ENCODE measurements at regions not wholly inside any gene's neighbourhood (a gene's known extent, or its start where the extent isn't known, plus 50 kb on each side); places are given as distances from the start of the nearest gene placed in this dataset.

DNA sequence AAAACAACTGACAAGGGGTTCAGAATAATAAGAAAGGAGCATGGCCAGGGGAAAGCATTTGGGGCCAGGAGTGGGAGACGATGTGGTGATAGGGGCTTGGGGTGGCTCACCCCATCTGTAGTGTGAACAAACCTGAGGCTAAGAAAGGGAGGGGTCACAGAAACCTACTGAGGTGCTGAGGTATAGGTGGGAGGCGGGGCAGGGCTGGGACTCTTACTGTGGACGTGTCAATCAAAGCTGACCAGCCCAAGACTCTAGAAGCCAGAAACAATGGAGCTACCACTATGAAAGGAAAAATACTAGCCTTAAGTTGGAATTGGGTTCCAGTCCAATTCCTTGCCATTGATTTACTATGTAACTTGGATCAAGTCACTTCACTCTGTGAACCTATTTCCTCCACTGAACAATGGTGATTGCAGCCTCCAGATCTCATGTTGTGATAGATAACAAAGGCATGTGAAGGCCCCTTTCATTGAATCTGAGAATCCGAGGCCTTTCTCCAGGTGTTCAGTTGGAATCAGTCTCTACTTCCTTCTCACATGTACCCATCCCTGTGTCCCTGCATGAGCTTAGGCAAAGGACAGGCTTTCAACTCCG, 260.9 kb upstream of the HES1 start:
- TF ChIP-seq, protein P1, sequence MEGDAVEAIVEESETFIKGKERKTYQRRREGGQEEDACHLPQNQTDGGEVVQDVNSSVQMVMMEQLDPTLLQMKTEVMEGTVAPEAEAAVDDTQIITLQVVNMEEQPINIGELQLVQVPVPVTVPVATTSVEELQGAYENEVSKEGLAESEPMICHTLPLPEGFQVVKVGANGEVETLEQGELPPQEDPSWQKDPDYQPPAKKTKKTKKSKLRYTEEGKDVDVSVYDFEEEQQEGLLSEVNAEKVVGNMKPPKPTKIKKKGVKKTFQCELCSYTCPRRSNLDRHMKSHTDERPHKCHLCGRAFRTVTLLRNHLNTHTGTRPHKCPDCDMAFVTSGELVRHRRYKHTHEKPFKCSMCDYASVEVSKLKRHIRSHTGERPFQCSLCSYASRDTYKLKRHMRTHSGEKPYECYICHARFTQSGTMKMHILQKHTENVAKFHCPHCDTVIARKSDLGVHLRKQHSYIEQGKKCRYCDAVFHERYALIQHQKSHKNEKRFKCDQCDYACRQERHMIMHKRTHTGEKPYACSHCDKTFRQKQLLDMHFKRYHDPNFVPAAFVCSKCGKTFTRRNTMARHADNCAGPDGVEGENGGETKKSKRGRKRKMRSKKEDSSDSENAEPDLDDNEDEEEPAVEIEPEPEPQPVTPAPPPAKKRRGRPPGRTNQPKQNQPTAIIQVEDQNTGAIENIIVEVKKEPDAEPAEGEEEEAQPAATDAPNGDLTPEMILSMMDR (IDR thresholded peaks at IDR 0.05) = no peak
- TF ChIP-seq POLR2A (IDR thresholded peaks at IDR 0.05) (no peak), POLR2AphosphoS5 (IDR thresholded peaks at IDR 0.05) (no peak)

Measured in stomach (tissue), 4 donors.